CD4-positive, CD25-positive, alpha-beta regulatory T cell (primary cell): ENCODE measurements at regions not wholly inside any gene's neighbourhood (a gene's known extent, or its start where the extent isn't known, plus 50 kb on each side); places are given as distances from the start of the nearest gene placed in this dataset.
A peak's percentile ranks its signal among the peaks of the same experiment; 100 is the strongest.

Experiments used
- ATAC-seq, 2 donors: fragments of 150-1000 bp; cut with Tn5 transposase; one replicate each; pipeline ENCODE4 v1.10.0; 2021; ENCODE audit warnings: low read depth in 2 of 2, moderate number of reproducible peaks in 2 of 2, moderate library complexity in 1 of 2
- DNase-seq, 3 donors: peaks; one replicate each; pipeline versions ENCODE4 v3.0.0 to v3.0.0-alpha.2; 2012 to 2022; ENCODE audit warnings: mixed read lengths in 1 of 3
- H3K27ac ChIP-seq: one replicate; pipeline ENCODE4 v1.7.0; 2013; ENCODE audit warnings: mild to moderate bottlenecking, low read length; ENCODE audit not compliant: insufficient read depth, poor library complexity, severe bottlenecking
- H3K27me3 ChIP-seq: one replicate; pipeline ENCODE4 v1.7.0; 2013; ENCODE audit warnings: low read length; ENCODE audit not compliant: control insufficient read depth, insufficient read depth
- H3K36me3 ChIP-seq: one replicate; pipeline ENCODE4 v1.7.0; 2013; ENCODE audit warnings: mild to moderate bottlenecking, low read length, moderate library complexity; ENCODE audit not compliant: control insufficient read depth, insufficient read depth
- H3K4me1 ChIP-seq: 2 replicates; pipeline ENCODE4 v1.7.0; 2013; ENCODE audit warnings: mild to moderate bottlenecking, low read length; ENCODE audit not compliant: insufficient read depth, control insufficient read depth, poor library complexity, severe bottlenecking
- H3K4me3 ChIP-seq: one replicate; pipeline ENCODE4 v1.7.0; 2013; ENCODE audit warnings: low read depth, mild to moderate bottlenecking, low read length, moderate library complexity
- H3K9me3 ChIP-seq, 2 experiments: 1 replicate in 1 of 2; 2 replicates in 1 of 2; pipeline ENCODE4 v1.7.0; 2013; ENCODE audit warnings: low read length in 2 of 2, mild to moderate bottlenecking in 1 of 2, moderate library complexity in 1 of 2; ENCODE audit not compliant: control insufficient read depth in 2 of 2
- H3K27ac Mint-ChIP-seq, 3 donors: one replicate each; pipeline ENCODE4 v1.8.0; 2020 to 2022; ENCODE audit warnings: mild to moderate bottlenecking in 3 of 3, mixed read lengths in 3 of 3, moderate library complexity in 2 of 3
- H3K27me3 Mint-ChIP-seq: one replicate; pipeline ENCODE4 v1.8.0; 2022; ENCODE audit warnings: mild to moderate bottlenecking, mixed read lengths
- H3K36me3 Mint-ChIP-seq: one replicate; pipeline ENCODE4 v1.8.0; 2020; ENCODE audit warnings: mixed read lengths
- H3K4me1 Mint-ChIP-seq, 4 donors: one replicate each; pipeline ENCODE4 v1.8.0; 2020 to 2022; ENCODE audit warnings: mixed read lengths in 4 of 4, mild to moderate bottlenecking in 1 of 4
- H3K4me3 Mint-ChIP-seq, 4 donors: one replicate each; pipeline ENCODE4 v1.8.0; 2020 to 2022; ENCODE audit warnings: mild to moderate bottlenecking in 4 of 4, mixed read lengths in 4 of 4, moderate library complexity in 3 of 4
- H3K9me3 Mint-ChIP-seq, 7 donors: one replicate each; pipeline ENCODE4 v1.8.0; 2020 to 2022; ENCODE audit warnings: mixed read lengths in 7 of 7, mild to moderate bottlenecking in 3 of 7, moderate library complexity in 2 of 7

- Mint-ChIP-seq H3K4me1 (no peaks in the 10 kb centered on the region), H3K27me3 (no peaks in the 10 kb centered on the region)
These were observed 459.5 kb downstream of the ANKRD50 start for GRCh38 chr4:124253080-124253479.

GRCh38 chr4:124262211-124263179, 450.0 kb downstream of the ANKRD50 start:
- no peaks in the 10 kb centered on the region for H3K27me3 Mint-ChIP-seq
- ATAC-seq (peak in 1 of 2 donors; percentile 40), DNase-seq (peak in 2 of 3 donors; percentile 12 to 64)
- H3K27ac Mint-ChIP-seq, result no peak overlapping the region
- no peaks in the 10 kb centered on the region for H3K36me3 Mint-ChIP-seq
- H3K4me1 ChIP-seq, result no peaks in the 10 kb centered on the region
- no peaks in the 10 kb centered on the region for H3K9me3 Mint-ChIP-seq
- H3K4me3 Mint-ChIP-seq, result no peak overlapping the region
- no peaks in the 10 kb centered on the region for H3K36me3 ChIP-seq
- H3K9me3 ChIP-seq, result no peaks in the 10 kb centered on the region
- H3K4me3 ChIP-seq, result no peak overlapping the region
- H3K27me3 ChIP-seq, result no peaks in the 10 kb centered on the region
- no peaks in the 10 kb centered on the region for H3K4me1 Mint-ChIP-seq
- no peak overlapping the region for H3K27ac ChIP-seq

More at GRCh38 chr4:124253080-124253479, 459.5 kb downstream of the ANKRD50 start:
- Mint-ChIP-seq H3K27ac (no peak overlapping the region), H3K4me3 (no peak overlapping the region), H3K9me3 (peaks cover 0 to 2% (median 0%) of the 10 kb centered on the region in 7 donors), H3K36me3 (no peaks in the 10 kb centered on the region)
- H3K27me3 ChIP-seq, result no peaks in the 10 kb centered on the region
- no peaks in the 10 kb centered on the region for H3K9me3 ChIP-seq
- H3K4me3 ChIP-seq, result no peak overlapping the region
- no peak overlapping the region for H3K27ac ChIP-seq
- no peaks in the 10 kb centered on the region for H3K4me1 ChIP-seq
- ATAC-seq (no peak), DNase-seq (no peak)
- H3K36me3 ChIP-seq, result no peaks in the 10 kb centered on the region

- H3K27me3 ChIP-seq, result no peaks in the 10 kb centered on the region
- H3K27ac ChIP-seq, result no peak overlapping the region
- no peaks in the 10 kb centered on the region for H3K36me3 ChIP-seq
- no peaks in the 10 kb centered on the region for H3K4me1 ChIP-seq
- Mint-ChIP-seq H3K36me3 (no peaks in the 10 kb centered on the region), H3K9me3 (peaks cover 0 to 3% (median 0%) of the 10 kb centered on the region in 7 donors), H3K4me1 (no peaks in the 10 kb centered on the region), H3K27ac (no peak overlapping the region), H3K27me3 (no peaks in the 10 kb centered on the region), H3K4me3 (no peak overlapping the region)
- H3K4me3 ChIP-seq, result no peak overlapping the region
- ATAC-seq (no peak), DNase-seq (no peak)
- H3K9me3 ChIP-seq, result no peaks in the 10 kb centered on the region
These were observed 446.8 kb downstream of the ANKRD50 start for GRCh38 chr4:124265701-124266100.

- H3K9me3 Mint-ChIP-seq, result peaks cover 0 to 6% (median 0%) of the 10 kb centered on the region in 7 donors
- Histone ChIP-seq H3K4me3 (no peak overlapping the region), H3K9me3 (no peaks in the 10 kb centered on the region), H3K27ac (no peak overlapping the region), H3K27me3 (no peaks in the 10 kb centered on the region), H3K36me3 (no peaks in the 10 kb centered on the region), H3K4me1 (no peaks in the 10 kb centered on the region)
- H3K27me3 Mint-ChIP-seq, result no peaks in the 10 kb centered on the region
- H3K4me3 Mint-ChIP-seq, result no peak overlapping the region
- no peak overlapping the region for H3K27ac Mint-ChIP-seq
- ATAC-seq (no peak), DNase-seq (no peak)
- H3K36me3 Mint-ChIP-seq, result no peaks in the 10 kb centered on the region
- H3K4me1 Mint-ChIP-seq, result no peaks in the 10 kb centered on the region
These were observed 445.8 kb downstream of the ANKRD50 start for GRCh38 chr4:124266721-124267120.

GRCh38 chr4:124276461-124276860, 436.1 kb downstream of the ANKRD50 start:
- Mint-ChIP-seq H3K4me3 (no peak overlapping the region), H3K27ac (no peak overlapping the region), H3K36me3 (no peaks in the 10 kb centered on the region), H3K27me3 (peaks cover 10% of the 10 kb centered on the region), H3K4me1 (no peaks in the 10 kb centered on the region), H3K9me3 (peaks cover 0 to 10% (median 0%) of the 10 kb centered on the region in 7 donors)
- DNase-seq (no peak), ATAC-seq (no peak)
- Histone ChIP-seq H3K36me3 (no peaks in the 10 kb centered on the region), H3K27ac (no peak overlapping the region), H3K4me1 (no peaks in the 10 kb centered on the region), H3K27me3 (no peaks in the 10 kb centered on the region), H3K4me3 (no peak overlapping the region), H3K9me3 (no peaks in the 10 kb centered on the region)

- no peaks in the 10 kb centered on the region for H3K4me1 Mint-ChIP-seq
- peaks cover 0 to 9% (median 0%) of the 10 kb centered on the region in 7 donors for H3K9me3 Mint-ChIP-seq
- DNase-seq, result no peak
- Histone ChIP-seq H3K9me3 (no peaks in the 10 kb centered on the region), H3K27me3 (no peaks in the 10 kb centered on the region), H3K27ac (no peak overlapping the region), H3K4me1 (no peaks in the 10 kb centered on the region), H3K4me3 (no peak overlapping the region), H3K36me3 (no peaks in the 10 kb centered on the region)
- H3K36me3 Mint-ChIP-seq, result no peaks in the 10 kb centered on the region
- H3K4me3 Mint-ChIP-seq, result no peak overlapping the region
- H3K27me3 Mint-ChIP-seq, result peaks cover 10% of the 10 kb centered on the region
- no peak overlapping the region for H3K27ac Mint-ChIP-seq
- no peak for ATAC-seq
These were observed 434.8 kb downstream of the ANKRD50 start for GRCh38 chr4:124277691-124278090.

- H3K9me3 ChIP-seq, result no peaks in the 10 kb centered on the region
- no peaks in the 10 kb centered on the region for H3K27me3 ChIP-seq
- H3K4me3 ChIP-seq, result no peak overlapping the region
- no peaks in the 10 kb centered on the region for H3K4me1 ChIP-seq
- Mint-ChIP-seq H3K27ac (no peak overlapping the region), H3K36me3 (no peaks in the 10 kb centered on the region), H3K4me3 (no peak overlapping the region), H3K27me3 (peaks cover 10% of the 10 kb centered on the region), H3K9me3 (peaks cover 0 to 9% (median 0%) of the 10 kb centered on the region in 7 donors), H3K4me1 (no peaks in the 10 kb centered on the region)
- no peak overlapping the region for H3K27ac ChIP-seq
- no peaks in the 10 kb centered on the region for H3K36me3 ChIP-seq
- DNase-seq, result no peak
- ATAC-seq, result no peak
These were observed 434.1 kb downstream of the ANKRD50 start for GRCh38 chr4:124278477-124278876.

- H3K27ac Mint-ChIP-seq, result no peak overlapping the region
- no peak for ATAC-seq
- no peaks in the 10 kb centered on the region for H3K27me3 ChIP-seq
- H3K4me1 ChIP-seq, result no peaks in the 10 kb centered on the region
- no peak overlapping the region for H3K27ac ChIP-seq
- H3K9me3 ChIP-seq, result no peaks in the 10 kb centered on the region
- no peaks in the 10 kb centered on the region for H3K4me1 Mint-ChIP-seq
- H3K4me3 Mint-ChIP-seq, result no peak overlapping the region
- peaks cover 0 to 7% (median 0%) of the 10 kb centered on the region in 7 donors for H3K9me3 Mint-ChIP-seq
- no peaks in the 10 kb centered on the region for H3K36me3 Mint-ChIP-seq
- H3K4me3 ChIP-seq, result no peak overlapping the region
- H3K27me3 Mint-ChIP-seq, result peaks cover 10% of the 10 kb centered on the region
- no peaks in the 10 kb centered on the region for H3K36me3 ChIP-seq
- DNase-seq, result no peak
These were observed 432.8 kb downstream of the ANKRD50 start for GRCh38 chr4:124279741-124280140.
